ENCODE measurements at regions not wholly inside any gene's neighbourhood (a gene's known extent, or its start where the extent isn't known, plus 50 kb on each side); places are given as distances from the start of the nearest gene placed in this dataset.

GRCh38 chr2:64232266-64232665 lies 88.0 kb upstream of the PELI1 start:
- TF ChIP-seq POLR2A (IDR thresholded peaks at IDR 0.05), result no peak
- TF ChIP-seq CTCF (IDR thresholded peaks at IDR 0.05), result no peak

Data from Peyer's patch (tissue), 4 donors.